ENCODE measurements at regions not wholly inside any gene's neighbourhood (a gene's known extent, or its start where the extent isn't known, plus 50 kb on each side); places are given as distances from the start of the nearest gene placed in this dataset.

DNA sequence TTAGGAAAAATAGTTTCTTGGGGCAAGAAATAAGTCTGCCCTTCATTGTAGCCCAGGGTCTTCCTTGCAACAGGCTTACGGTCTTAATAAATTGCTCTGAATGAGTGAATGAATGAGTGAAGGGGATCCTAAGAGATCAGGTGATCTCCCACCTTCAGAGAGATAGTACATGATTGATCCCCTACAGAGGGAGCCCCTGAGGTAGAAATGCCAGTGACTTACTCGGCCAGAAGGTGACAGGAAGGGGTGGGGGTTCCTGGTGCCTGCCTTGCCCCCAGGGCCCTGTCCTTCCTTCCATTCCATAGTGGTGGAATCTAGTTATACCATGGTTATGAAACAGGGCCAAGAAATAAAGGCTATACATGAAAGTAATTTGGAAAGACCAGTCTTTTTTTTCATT is 215.3 kb upstream of the SSTR4 start:
- no peak overlapping the region for H3K9ac ChIP-seq
- H3K4me1 ChIP-seq (ENCODE audit: control insufficient read depth in 1 of 2, insufficient read depth in 2 of 2, low read depth in 1 of 2, low read length in 1 of 2) = no peaks in the 10 kb centered on the region
- DNase-seq = no peak
- no peaks in the 10 kb centered on the region for H3K36me3 ChIP-seq (replicated peaks in 1 of 2; ENCODE audit: control insufficient read depth in 1 of 2, insufficient read depth in 2 of 2, low read length in 1 of 2)
- H2AFZ ChIP-seq (ENCODE audit: low read depth) = no peak overlapping the region
- no peaks in the 10 kb centered on the region for H4K20me1 ChIP-seq (ENCODE audit: insufficient read depth)
- H3K4me3 ChIP-seq (ENCODE audit: low read depth in 2 of 2, low read length in 1 of 2) = no peak overlapping the region
- ChIA-PET CTCF (no interaction called here), POLR2A (no interaction called here)
- no peak overlapping the region for H3K4me2 ChIP-seq
- H3K79me2 ChIP-seq (ENCODE audit: insufficient read depth) = no peaks in the 10 kb centered on the region
- no peaks in the 10 kb centered on the region for H3K9me2 ChIP-seq
- H3K9me3 ChIP-seq = no peaks in the 10 kb centered on the region
- TF ChIP-seq GATA2 (CRISPR knock-in tag; IDR thresholded peaks at IDR 0.05) (no peak), RFX5 (IDR thresholded peaks at IDR 0.05; ENCODE audit: low read length) (no peak), SMC3 (IDR thresholded peaks at IDR 0.05; ENCODE audit: low read depth, low read length) (no peak), FOSL2 (IDR thresholded peaks at IDR 0.05; ENCODE audit: borderline replicate concordance, low read depth) (no peak), FOXM1 (IDR thresholded peaks at IDR 0.05; ENCODE audit: low read depth) (no peak), MEF2A (IDR thresholded peaks at IDR 0.05; ENCODE audit: borderline replicate concordance, low read depth) (no peak), GABPA (IDR thresholded peaks at IDR 0.05; ENCODE audit: low read depth) (no peak), TAF1 (IDR thresholded peaks at IDR 0.05; ENCODE audit: borderline replicate concordance, low read depth, low read length) (no peak), RCOR1 (IDR thresholded peaks at IDR 0.05; ENCODE audit: low read length) (no peak), NRF1 (IDR thresholded peaks at IDR 0.05; ENCODE audit: low read depth, low read length) (no peak), USF2 (IDR thresholded peaks at IDR 0.05; ENCODE audit: borderline replicate concordance, low read depth, low read length) (no peak), ELF1 (IDR thresholded peaks at IDR 0.05) (no peak)
- TF ChIP-seq, protein P1, sequence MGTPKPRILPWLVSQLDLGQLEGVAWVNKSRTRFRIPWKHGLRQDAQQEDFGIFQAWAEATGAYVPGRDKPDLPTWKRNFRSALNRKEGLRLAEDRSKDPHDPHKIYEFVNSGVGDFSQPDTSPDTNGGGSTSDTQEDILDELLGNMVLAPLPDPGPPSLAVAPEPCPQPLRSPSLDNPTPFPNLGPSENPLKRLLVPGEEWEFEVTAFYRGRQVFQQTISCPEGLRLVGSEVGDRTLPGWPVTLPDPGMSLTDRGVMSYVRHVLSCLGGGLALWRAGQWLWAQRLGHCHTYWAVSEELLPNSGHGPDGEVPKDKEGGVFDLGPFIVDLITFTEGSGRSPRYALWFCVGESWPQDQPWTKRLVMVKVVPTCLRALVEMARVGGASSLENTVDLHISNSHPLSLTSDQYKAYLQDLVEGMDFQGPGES (IDR thresholded peaks at IDR 0.05; ENCODE audit: low read depth, low read length) = no peak
- TF ChIP-seq, protein P2, sequence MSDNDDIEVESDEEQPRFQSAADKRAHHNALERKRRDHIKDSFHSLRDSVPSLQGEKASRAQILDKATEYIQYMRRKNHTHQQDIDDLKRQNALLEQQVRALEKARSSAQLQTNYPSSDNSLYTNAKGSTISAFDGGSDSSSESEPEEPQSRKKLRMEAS (IDR thresholded peaks at IDR 0.05; ENCODE audit: low read depth) = no peak
- TF ChIP-seq, protein P3, sequence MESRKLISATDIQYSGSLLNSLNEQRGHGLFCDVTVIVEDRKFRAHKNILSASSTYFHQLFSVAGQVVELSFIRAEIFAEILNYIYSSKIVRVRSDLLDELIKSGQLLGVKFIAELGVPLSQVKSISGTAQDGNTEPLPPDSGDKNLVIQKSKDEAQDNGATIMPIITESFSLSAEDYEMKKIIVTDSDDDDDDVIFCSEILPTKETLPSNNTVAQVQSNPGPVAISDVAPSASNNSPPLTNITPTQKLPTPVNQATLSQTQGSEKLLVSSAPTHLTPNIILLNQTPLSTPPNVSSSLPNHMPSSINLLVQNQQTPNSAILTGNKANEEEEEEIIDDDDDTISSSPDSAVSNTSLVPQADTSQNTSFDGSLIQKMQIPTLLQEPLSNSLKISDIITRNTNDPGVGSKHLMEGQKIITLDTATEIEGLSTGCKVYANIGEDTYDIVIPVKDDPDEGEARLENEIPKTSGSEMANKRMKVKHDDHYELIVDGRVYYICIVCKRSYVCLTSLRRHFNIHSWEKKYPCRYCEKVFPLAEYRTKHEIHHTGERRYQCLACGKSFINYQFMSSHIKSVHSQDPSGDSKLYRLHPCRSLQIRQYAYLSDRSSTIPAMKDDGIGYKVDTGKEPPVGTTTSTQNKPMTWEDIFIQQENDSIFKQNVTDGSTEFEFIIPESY (IDR thresholded peaks at IDR 0.05; ENCODE audit: borderline replicate concordance, low read depth) = no peak
- WGBS (ENCODE audit: low lambda C conversion rate) = 17% methylated on average over 2 of the region's 2 CpGs
- no peak overlapping the region for H3K27ac ChIP-seq (ENCODE audit: low read depth in 2 of 2, low read length in 1 of 2)
- peaks cover 50% of the 10 kb centered on the region; the same call in 1 of the 2 replicates for H3K27me3 ChIP-seq (ENCODE audit: insufficient read depth)
- no peaks in the 10 kb centered on the region for H3F3A ChIP-seq (replicated peaks; ENCODE audit: insufficient read depth)

Data from SK-N-SH (cell line).